Duodenal mucosa (tissue), 2 donors: ENCODE measurements at regions not wholly inside any gene's neighbourhood (a gene's known extent, or its start where the extent isn't known, plus 50 kb on each side); places are given as distances from the start of the nearest gene placed in this dataset.
"Not testable (repeated sequence)": the region's sequence is repeated elsewhere in the genome, so short reads cannot be mapped to it uniquely, and the experiment has no call there.

ENCODE experiments used
- H3K27ac ChIP-seq: one replicate; pipeline ENCODE4 v1.7.0; 2013; ENCODE audit warnings: low read depth, low read length
- H3K27me3 ChIP-seq, 2 donors: one replicate each; pipeline ENCODE4 v1.7.0; 2013; ENCODE audit warnings: low read length in 2 of 2, control low read depth in 1 of 2; ENCODE audit not compliant: insufficient read depth in 2 of 2, control insufficient read depth in 1 of 2
- H3K36me3 ChIP-seq, 2 donors: one replicate each; pipeline ENCODE4 v1.7.0; 2013; ENCODE audit warnings: low read length in 2 of 2, control low read depth in 1 of 2; ENCODE audit not compliant: insufficient read depth in 2 of 2, control insufficient read depth in 1 of 2
- H3K4me1 ChIP-seq, 2 donors: one replicate each; pipeline ENCODE4 v1.7.0; 2013; ENCODE audit warnings: low read length in 2 of 2, control low read depth in 1 of 2; ENCODE audit not compliant: insufficient read depth in 2 of 2, control insufficient read depth in 1 of 2
- H3K4me3 ChIP-seq, 2 donors: one replicate each; pipeline ENCODE4 v1.7.0; 2013; ENCODE audit warnings: low read length in 2 of 2, low read depth in 1 of 2
- H3K9ac ChIP-seq, 2 donors: one replicate each; pipeline ENCODE4 v1.7.0; 2013; ENCODE audit warnings: low read length in 2 of 2, low read depth in 1 of 2
- H3K9me3 ChIP-seq, 2 donors: one replicate each; pipeline ENCODE4 v1.7.0; 2013; ENCODE audit warnings: low read length in 2 of 2, control low read depth in 1 of 2; ENCODE audit not compliant: control insufficient read depth in 1 of 2

- H3K4me3 ChIP-seq, result no peak overlapping the region
- H3K9ac ChIP-seq, result no peak overlapping the region
- H3K27ac ChIP-seq, result no peak overlapping the region
- no peaks in the 10 kb centered on the region for H3K27me3 ChIP-seq
- peaks cover 4 to 13% of the 10 kb centered on the region in 2 donors for H3K9me3 ChIP-seq
- H3K36me3 ChIP-seq, result no peaks in the 10 kb centered on the region
- H3K4me1 ChIP-seq, result no peaks in the 10 kb centered on the region
Measured at GRCh38 chr12:60752589-60752988, 1156.8 kb downstream of the SLC16A7 start.

GRCh38 chr12:60758224-60758623, 1162.4 kb downstream of the SLC16A7 start:
- Histone ChIP-seq H3K27ac (no peak overlapping the region), H3K36me3 (no peaks in the 10 kb centered on the region), H3K9me3 (peaks cover 0 to 4% of the 10 kb centered on the region in 2 donors), H3K4me3 (no peak overlapping the region), H3K27me3 (no peaks in the 10 kb centered on the region), H3K4me1 (no peaks in the 10 kb centered on the region), H3K9ac (no peak overlapping the region)

- Histone ChIP-seq H3K27me3 (no peaks in the 10 kb centered on the region), H3K9me3 (no peaks in the 10 kb centered on the region), H3K4me3 (no peak overlapping the region), H3K36me3 (no peaks in the 10 kb centered on the region), H3K27ac (no peak overlapping the region), H3K9ac (no peak overlapping the region), H3K4me1 (no peaks in the 10 kb centered on the region)
Measured at GRCh38 chr12:60760965-60761364, 1165.1 kb downstream of the SLC16A7 start.

GRCh38 chr12:60801166-60801565, 1205.3 kb downstream of the SLC16A7 start:
- H3K9ac ChIP-seq, H3K36me3 ChIP-seq, H3K4me3 ChIP-seq, H3K4me1 ChIP-seq, H3K27ac ChIP-seq, H3K27me3 ChIP-seq, H3K9me3 ChIP-seq: not testable (repeated sequence)

GRCh38 chr12:60803147-60803546, 1207.3 kb downstream of the SLC16A7 start:
- H3K27me3 ChIP-seq, result no peaks in the 10 kb centered on the region
- H3K4me3 ChIP-seq, result no peak overlapping the region
- no peak overlapping the region for H3K9ac ChIP-seq
- no peaks in the 10 kb centered on the region for H3K4me1 ChIP-seq
- no peaks in the 10 kb centered on the region for H3K36me3 ChIP-seq
- no peak overlapping the region for H3K27ac ChIP-seq
- H3K9me3 ChIP-seq, result peaks cover 0 to 3% of the 10 kb centered on the region in 2 donors

GRCh38 chr12:60805364-60805763, 1209.5 kb downstream of the SLC16A7 start:
- no peak overlapping the region for H3K27ac ChIP-seq
- H3K36me3 ChIP-seq, result no peaks in the 10 kb centered on the region
- no peaks in the 10 kb centered on the region for H3K4me1 ChIP-seq
- peaks cover 0 to 3% of the 10 kb centered on the region in 2 donors for H3K9me3 ChIP-seq
- no peak overlapping the region for H3K9ac ChIP-seq
- H3K27me3 ChIP-seq, result no peaks in the 10 kb centered on the region
- no peak overlapping the region for H3K4me3 ChIP-seq

GRCh38 chr12:60819794-60820193, 1224.0 kb downstream of the SLC16A7 start:
- no peak overlapping the region for H3K4me3 ChIP-seq
- H3K36me3 ChIP-seq, result no peaks in the 10 kb centered on the region
- no peak overlapping the region for H3K9ac ChIP-seq
- H3K27me3 ChIP-seq, result no peaks in the 10 kb centered on the region
- H3K4me1 ChIP-seq, result no peaks in the 10 kb centered on the region
- H3K9me3 ChIP-seq, result peaks cover 6 to 10% of the 10 kb centered on the region in 2 donors
- no peak overlapping the region for H3K27ac ChIP-seq

DNA sequence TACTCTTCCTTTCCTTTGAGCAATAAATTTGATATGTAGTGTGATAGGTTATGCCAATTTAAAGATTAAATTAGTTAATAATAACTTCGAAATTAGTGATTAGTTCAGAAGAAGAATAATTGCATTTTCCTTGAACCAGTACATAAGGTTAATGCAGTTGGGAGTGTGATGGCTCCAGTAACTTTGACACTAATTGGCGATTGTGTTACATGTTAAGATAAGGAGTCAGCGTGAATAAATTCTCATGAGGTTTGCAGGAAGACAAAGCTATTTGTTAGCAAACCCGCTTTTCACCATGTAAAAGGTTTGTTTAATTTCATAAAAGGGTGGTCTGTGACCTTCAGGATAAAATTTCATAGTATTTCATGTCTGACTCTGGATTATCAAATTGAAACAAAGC, 1226.8 kb downstream of the SLC16A7 start:
- H3K36me3 ChIP-seq, result no peaks in the 10 kb centered on the region
- H3K27me3 ChIP-seq, result no peaks in the 10 kb centered on the region
- no peak overlapping the region for H3K4me3 ChIP-seq
- H3K9ac ChIP-seq, result no peak overlapping the region
- peaks cover 0 to 2% of the 10 kb centered on the region in 2 donors for H3K9me3 ChIP-seq
- H3K4me1 ChIP-seq, result no peaks in the 10 kb centered on the region
- no peak overlapping the region for H3K27ac ChIP-seq

DNA sequence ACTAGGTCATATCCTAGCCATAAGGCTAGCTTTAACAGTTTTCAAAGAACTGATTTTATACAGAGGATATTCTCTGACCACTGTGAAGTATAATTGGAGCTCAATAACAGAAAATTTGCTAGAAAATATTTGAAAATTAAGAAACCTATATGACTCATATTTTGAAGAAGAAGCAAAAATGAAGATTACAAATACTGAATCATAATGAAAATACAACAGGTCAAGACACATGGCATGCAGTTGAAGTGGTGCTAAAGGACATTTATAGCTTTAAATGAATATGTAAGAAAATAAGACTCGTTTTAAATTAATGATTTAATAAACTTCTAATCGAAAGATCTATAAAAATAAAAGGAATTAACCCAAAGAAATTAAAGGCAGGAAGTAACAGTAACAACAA, 1234.6 kb downstream of the SLC16A7 start:
- no peaks in the 10 kb centered on the region for H3K27me3 ChIP-seq
- no peak overlapping the region for H3K4me3 ChIP-seq
- no peak overlapping the region for H3K9ac ChIP-seq
- peaks cover 2 to 8% of the 10 kb centered on the region in 2 donors for H3K9me3 ChIP-seq
- no peak overlapping the region for H3K27ac ChIP-seq
- no peaks in the 10 kb centered on the region for H3K4me1 ChIP-seq
- H3K36me3 ChIP-seq, result no peaks in the 10 kb centered on the region

DNA sequence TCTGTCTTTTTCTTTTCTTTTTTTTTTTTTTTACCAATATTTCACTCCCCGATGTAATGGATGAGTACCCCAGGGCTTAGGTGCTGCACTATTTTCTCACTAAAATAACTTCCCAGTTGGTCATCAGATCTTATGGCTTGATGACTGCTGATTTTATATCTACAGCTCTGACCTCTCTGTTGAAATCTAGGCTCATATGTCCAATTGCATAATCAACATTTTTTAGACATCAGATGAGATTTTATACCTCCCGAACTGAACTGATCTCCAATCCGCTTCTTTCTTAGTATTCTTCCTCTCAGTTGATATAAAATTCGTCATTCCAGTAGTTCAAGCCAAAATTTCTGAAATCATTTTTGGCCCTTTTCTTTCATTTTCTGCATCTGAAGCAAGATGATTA, 1236.5 kb downstream of the SLC16A7 start:
- H3K9ac ChIP-seq, result no peak overlapping the region
- H3K27me3 ChIP-seq, result no peaks in the 10 kb centered on the region
- peaks cover 0 to 8% of the 10 kb centered on the region in 2 donors for H3K9me3 ChIP-seq
- no peak overlapping the region for H3K27ac ChIP-seq
- H3K4me3 ChIP-seq, result no peak overlapping the region
- H3K36me3 ChIP-seq, result no peaks in the 10 kb centered on the region
- H3K4me1 ChIP-seq, result no peaks in the 10 kb centered on the region

DNA sequence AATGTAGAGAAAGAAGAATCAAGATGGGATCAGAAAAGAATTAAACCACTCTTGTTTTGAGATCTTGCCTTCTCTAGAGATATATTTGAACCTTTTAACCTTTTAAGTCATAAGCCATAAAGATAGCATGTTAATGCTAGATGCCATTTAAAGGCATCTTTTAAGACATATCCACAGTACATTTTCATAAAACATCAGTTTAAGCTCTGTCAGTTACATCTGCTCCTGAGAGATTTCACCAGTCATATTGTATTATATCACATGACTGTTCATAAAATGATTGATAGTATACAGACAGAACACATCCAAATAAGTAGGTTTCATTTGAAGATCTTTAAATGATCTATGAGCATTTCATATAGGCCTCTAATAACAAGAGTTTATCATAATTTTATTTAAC, 1238.5 kb downstream of the SLC16A7 start:
- Histone ChIP-seq H3K9me3 (peaks cover 0 to 8% of the 10 kb centered on the region in 2 donors), H3K27me3 (no peaks in the 10 kb centered on the region), H3K9ac (no peak overlapping the region)

More for the DNA sequence above, 1238.5 kb downstream of the SLC16A7 start:
- H3K4me1 ChIP-seq, result no peaks in the 10 kb centered on the region
- no peak overlapping the region for H3K27ac ChIP-seq
- no peaks in the 10 kb centered on the region for H3K36me3 ChIP-seq
- H3K4me3 ChIP-seq, result no peak overlapping the region
